Calu3 (cell line): ENCODE measurements at regions not wholly inside any gene's neighbourhood (a gene's known extent, or its start where the extent isn't known, plus 50 kb on each side); places are given as distances from the start of the nearest gene placed in this dataset.

Source experiments
- BruUV-seq: library from RNA; stranded (reverse); fragments of 400-500 nt; replicated peaks from 2 replicates; lab custom pipeline; 2021; lab: Mats Ljungman, UMichigan
- CTCF ChIA-PET: fragments of 300-600 bp; sonication (Branson Sonifier 250); formaldehyde crosslinking; loops from one replicate; lab custom pipeline; 2022; ENCODE audit warnings: antibody characterized with exemption; lab: Charles Lee
- DNase-seq: peaks from one replicate; pipeline ENCODE4 v3.0.0; 2022
- H3K27ac Mint-ChIP-seq: one replicate; pipeline ENCODE4 v1.8.0; 2022; ENCODE audit warnings: mixed read lengths; ENCODE audit not compliant: unreplicated experiment
- H3K27me3 Mint-ChIP-seq: one replicate; pipeline ENCODE4 v1.8.0; 2022; ENCODE audit warnings: mixed read lengths; ENCODE audit not compliant: unreplicated experiment
- H3K36me3 Mint-ChIP-seq: one replicate; pipeline ENCODE4 v1.8.0; 2022; ENCODE audit warnings: mild to moderate bottlenecking, moderate library complexity, mixed read lengths; ENCODE audit not compliant: insufficient read depth, unreplicated experiment
- H3K4me1 Mint-ChIP-seq: one replicate; pipeline ENCODE4 v1.8.0; 2022; ENCODE audit warnings: mild to moderate bottlenecking, low read depth, mixed read lengths; ENCODE audit not compliant: unreplicated experiment
- H3K4me3 Mint-ChIP-seq: one replicate; pipeline ENCODE4 v1.8.0; 2022; ENCODE audit warnings: mild to moderate bottlenecking, low read depth, moderate library complexity, mixed read lengths; ENCODE audit not compliant: unreplicated experiment
- H3K9me3 Mint-ChIP-seq: one replicate; pipeline ENCODE4 v1.8.0; 2022; ENCODE audit warnings: low read depth, mixed read lengths; ENCODE audit not compliant: unreplicated experiment
- CTCF ChIP-seq: fragments of 200-600 bp; IDR thresholded peaks from one replicate; pipeline ENCODE4 v1.8.0; 2022; ENCODE audit warnings: antibody characterized with exemption; ENCODE audit not compliant: unreplicated experiment
- intact Hi-C: fragments of 100-400 bp; cut with micrococcal nuclease; formaldehyde crosslinking; loops from one replicate; pipeline ENCODE4 v1.10.0; 2022; ENCODE audit not compliant: unreplicated experiment

GRCh38 chr19:33998302-33998701, 174.0 kb upstream of the LSM14A start:
- no peaks in the 10 kb centered on the region for H3K4me1 Mint-ChIP-seq
- H3K4me3 Mint-ChIP-seq, result no peak overlapping the region
- no peaks in the 10 kb centered on the region for H3K9me3 Mint-ChIP-seq
- CTCF ChIA-PET, result interaction anchor here (0.6 to 1.5 kb wide), 7 partner anchors 12 to 947 kb away, joined by 3 to 17 read pairs (median 4); no protein-coding TSS in a partner anchor
- BruUV-seq, result no TSS peak
- H3K27ac Mint-ChIP-seq, result no peak overlapping the region
- TF ChIP-seq CTCF, result no peak
- DNase-seq, result no peak
- intact Hi-C loops, result loop anchor here (1.0 to 5.0 kb wide), 2 partner anchors 206 to 220 kb away; no protein-coding TSS in a partner anchor
- H3K27me3 Mint-ChIP-seq, result peaks cover 67% of the 10 kb centered on the region
- no peaks in the 10 kb centered on the region for H3K36me3 Mint-ChIP-seq

- Mint-ChIP-seq H3K9me3 (no peaks in the 10 kb centered on the region), H3K36me3 (no peaks in the 10 kb centered on the region), H3K4me1 (no peaks in the 10 kb centered on the region), H3K27me3 (peaks cover 67% of the 10 kb centered on the region), H3K4me3 (no peak overlapping the region), H3K27ac (no peak overlapping the region)
- intact Hi-C loops, result loop anchor here (1.0 to 5.0 kb wide), 2 partner anchors 207 to 221 kb away; no protein-coding TSS in a partner anchor
- peak; percentile 32 for TF ChIP-seq CTCF
- DNase-seq, result no peak
- CTCF ChIA-PET, result interaction anchor here (0.6 to 1.5 kb wide), 6 partner anchors 11 to 947 kb away, joined by 3 to 17 read pairs (median 4); no protein-coding TSS in a partner anchor
- BruUV-seq, result no TSS peak
Measured at GRCh38 chr19:33998739-33999345, 173.5 kb upstream of the LSM14A start.

GRCh38 chr19:34017024-34017423, 155.3 kb upstream of the LSM14A start:
- CTCF ChIA-PET, result no interaction called here
- intact Hi-C loops, result no loop called here
- H3K27ac Mint-ChIP-seq, result no peak overlapping the region
- DNase-seq, result no peak
- H3K36me3 Mint-ChIP-seq, result no peaks in the 10 kb centered on the region
- TF ChIP-seq CTCF, result no peak
- H3K4me3 Mint-ChIP-seq, result no peak overlapping the region
- H3K4me1 Mint-ChIP-seq, result no peaks in the 10 kb centered on the region
- H3K27me3 Mint-ChIP-seq, result peaks cover 89% of the 10 kb centered on the region
- peaks cover 3% of the 10 kb centered on the region for H3K9me3 Mint-ChIP-seq
- no TSS peak for BruUV-seq

- no peak for TF ChIP-seq CTCF
- Mint-ChIP-seq H3K9me3 (peaks cover 3% of the 10 kb centered on the region), H3K36me3 (no peaks in the 10 kb centered on the region), H3K27ac (no peak overlapping the region), H3K4me3 (no peak overlapping the region), H3K27me3 (peaks cover 89% of the 10 kb centered on the region), H3K4me1 (no peaks in the 10 kb centered on the region)
- no TSS peak for BruUV-seq
- DNase-seq, result no peak
- CTCF ChIA-PET, result no interaction called here
- intact Hi-C loops, result no loop called here
Measured at GRCh38 chr19:34017601-34018000, 154.7 kb upstream of the LSM14A start.
